ENCODE measurements at regions not wholly inside any gene's neighbourhood (a gene's known extent, or its start where the extent isn't known, plus 50 kb on each side); places are given as distances from the start of the nearest gene placed in this dataset.
"Not testable (repeated sequence)": the region's sequence is repeated elsewhere in the genome, so short reads cannot be mapped to it uniquely, and the experiment has no call there.

DNA sequence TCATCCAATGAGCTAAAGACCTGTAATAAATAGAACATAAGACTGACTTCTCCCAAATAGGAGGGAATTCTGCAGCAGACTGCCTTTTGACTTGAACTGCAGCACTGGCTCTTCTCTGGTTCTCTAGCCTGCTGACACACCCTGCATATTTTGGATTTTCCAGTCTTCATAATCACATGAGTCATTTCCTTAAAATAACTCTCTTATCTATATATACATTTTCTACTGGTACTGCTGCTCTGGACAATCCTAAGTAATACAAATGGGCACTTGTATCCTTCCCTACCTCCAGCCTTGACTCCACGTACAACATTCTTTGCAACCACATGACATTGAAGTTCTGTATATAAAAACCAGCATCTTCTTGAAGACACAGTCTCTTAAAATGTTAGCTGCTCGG, 429.4 kb upstream of the TMPRSS15 start:
- H3K9me3 ChIP-seq (ENCODE audit: control insufficient read depth in 1 of 2, insufficient read depth in 1 of 2, low read depth in 1 of 2, low read length in 2 of 2): peaks cover 10 to 31% of the 10 kb centered on the region in 2 experiments; a peak in 2 of 4 replicates
- RAD21 ChIA-PET (ENCODE audit: low non-redundant PET in 1 of 2, low total read pairs in 2 of 2, uncharacterized antibody in 2 of 2, unreplicated experiment in 2 of 2): no interaction called here
- H3K9ac ChIP-seq (ENCODE audit: low read length): no peak overlapping the region
- H3K4me3 ChIP-seq (replicated peaks in 1 of 2; ENCODE audit: low read depth in 1 of 2, low read length in 2 of 2): no peak overlapping the region
- CTCF ChIA-PET: no interaction called here
- H2AFZ ChIP-seq (ENCODE audit: low read depth, low read length, poor library complexity, severe bottlenecking): no peak overlapping the region
- H3K4me1 ChIP-seq (ENCODE audit: control insufficient read depth in 1 of 2, insufficient read depth in 2 of 2, low read length in 2 of 2): no peaks in the 10 kb centered on the region
- no peak for TF ChIP-seq POLR2AphosphoS5 (IDR thresholded peaks at IDR 0.05; ENCODE audit: low read depth, low read length)
- TF ChIP-seq ZFX (IDR thresholded peaks at IDR 0.05): no peak
- TF ChIP-seq SRF (IDR thresholded peaks at IDR 0.05; ENCODE audit: low read depth): no peak
- TF ChIP-seq, protein P1, sequence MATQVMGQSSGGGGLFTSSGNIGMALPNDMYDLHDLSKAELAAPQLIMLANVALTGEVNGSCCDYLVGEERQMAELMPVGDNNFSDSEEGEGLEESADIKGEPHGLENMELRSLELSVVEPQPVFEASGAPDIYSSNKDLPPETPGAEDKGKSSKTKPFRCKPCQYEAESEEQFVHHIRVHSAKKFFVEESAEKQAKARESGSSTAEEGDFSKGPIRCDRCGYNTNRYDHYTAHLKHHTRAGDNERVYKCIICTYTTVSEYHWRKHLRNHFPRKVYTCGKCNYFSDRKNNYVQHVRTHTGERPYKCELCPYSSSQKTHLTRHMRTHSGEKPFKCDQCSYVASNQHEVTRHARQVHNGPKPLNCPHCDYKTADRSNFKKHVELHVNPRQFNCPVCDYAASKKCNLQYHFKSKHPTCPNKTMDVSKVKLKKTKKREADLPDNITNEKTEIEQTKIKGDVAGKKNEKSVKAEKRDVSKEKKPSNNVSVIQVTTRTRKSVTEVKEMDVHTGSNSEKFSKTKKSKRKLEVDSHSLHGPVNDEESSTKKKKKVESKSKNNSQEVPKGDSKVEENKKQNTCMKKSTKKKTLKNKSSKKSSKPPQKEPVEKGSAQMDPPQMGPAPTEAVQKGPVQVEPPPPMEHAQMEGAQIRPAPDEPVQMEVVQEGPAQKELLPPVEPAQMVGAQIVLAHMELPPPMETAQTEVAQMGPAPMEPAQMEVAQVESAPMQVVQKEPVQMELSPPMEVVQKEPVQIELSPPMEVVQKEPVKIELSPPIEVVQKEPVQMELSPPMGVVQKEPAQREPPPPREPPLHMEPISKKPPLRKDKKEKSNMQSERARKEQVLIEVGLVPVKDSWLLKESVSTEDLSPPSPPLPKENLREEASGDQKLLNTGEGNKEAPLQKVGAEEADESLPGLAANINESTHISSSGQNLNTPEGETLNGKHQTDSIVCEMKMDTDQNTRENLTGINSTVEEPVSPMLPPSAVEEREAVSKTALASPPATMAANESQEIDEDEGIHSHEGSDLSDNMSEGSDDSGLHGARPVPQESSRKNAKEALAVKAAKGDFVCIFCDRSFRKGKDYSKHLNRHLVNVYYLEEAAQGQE (IDR thresholded peaks at IDR 0.05; ENCODE audit: low read depth): no peak
- no peak for TF ChIP-seq EGR1 (IDR thresholded peaks at IDR 0.05; ENCODE audit: low read depth)
- TF ChIP-seq, protein P2, sequence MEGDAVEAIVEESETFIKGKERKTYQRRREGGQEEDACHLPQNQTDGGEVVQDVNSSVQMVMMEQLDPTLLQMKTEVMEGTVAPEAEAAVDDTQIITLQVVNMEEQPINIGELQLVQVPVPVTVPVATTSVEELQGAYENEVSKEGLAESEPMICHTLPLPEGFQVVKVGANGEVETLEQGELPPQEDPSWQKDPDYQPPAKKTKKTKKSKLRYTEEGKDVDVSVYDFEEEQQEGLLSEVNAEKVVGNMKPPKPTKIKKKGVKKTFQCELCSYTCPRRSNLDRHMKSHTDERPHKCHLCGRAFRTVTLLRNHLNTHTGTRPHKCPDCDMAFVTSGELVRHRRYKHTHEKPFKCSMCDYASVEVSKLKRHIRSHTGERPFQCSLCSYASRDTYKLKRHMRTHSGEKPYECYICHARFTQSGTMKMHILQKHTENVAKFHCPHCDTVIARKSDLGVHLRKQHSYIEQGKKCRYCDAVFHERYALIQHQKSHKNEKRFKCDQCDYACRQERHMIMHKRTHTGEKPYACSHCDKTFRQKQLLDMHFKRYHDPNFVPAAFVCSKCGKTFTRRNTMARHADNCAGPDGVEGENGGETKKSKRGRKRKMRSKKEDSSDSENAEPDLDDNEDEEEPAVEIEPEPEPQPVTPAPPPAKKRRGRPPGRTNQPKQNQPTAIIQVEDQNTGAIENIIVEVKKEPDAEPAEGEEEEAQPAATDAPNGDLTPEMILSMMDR (IDR thresholded peaks at IDR 0.05 in 2 of 3, conservative IDR thresholded peaks at IDR 0.05 in 1 of 3; ENCODE audit: borderline replicate concordance in 1 of 3, insufficient read depth in 1 of 3, low read depth in 2 of 3, low read length in 2 of 3): no peak
- TF ChIP-seq SP1 (IDR thresholded peaks at IDR 0.05; ENCODE audit: low read depth): no peak
- no peak for TF ChIP-seq EZH2 (IDR thresholded peaks at IDR 0.05)
- no peak for TF ChIP-seq EZH2phosphoT487 (IDR thresholded peaks at IDR 0.05; ENCODE audit: borderline replicate concordance)
- no peak for TF ChIP-seq POLR2A (IDR thresholded peaks at IDR 0.05; ENCODE audit: borderline replicate concordance, extremely low read depth, insufficient read depth, insufficient read length)
- H3K9me2 ChIP-seq (ENCODE audit: insufficient read depth): no peaks in the 10 kb centered on the region
- H3K27me3 ChIP-seq (ENCODE audit: insufficient read depth, low read length): no peaks in the 10 kb centered on the region
- H3K4me2 ChIP-seq (ENCODE audit: low read length): no peak overlapping the region
- DNase-seq (ENCODE audit: low read depth, low spot score) (no peak), ATAC-seq (no peak)
- H3K36me3 ChIP-seq (ENCODE audit: control insufficient read depth in 1 of 2, insufficient read depth in 2 of 2, low read length in 2 of 2): no peaks in the 10 kb centered on the region
- H3K79me2 ChIP-seq (ENCODE audit: insufficient read depth, low read length): no peaks in the 10 kb centered on the region
- no peak overlapping the region for H3K27ac ChIP-seq (ENCODE audit: low read depth, low read length)
- intact Hi-C loops (cut with micrococcal nuclease): no loop called here
- POLR2A ChIA-PET: no interaction called here
- no TSS peak for BruUV-seq (replicated peaks)
- no peaks in the 10 kb centered on the region for H4K20me1 ChIP-seq (ENCODE audit: insufficient read depth)

DNA sequence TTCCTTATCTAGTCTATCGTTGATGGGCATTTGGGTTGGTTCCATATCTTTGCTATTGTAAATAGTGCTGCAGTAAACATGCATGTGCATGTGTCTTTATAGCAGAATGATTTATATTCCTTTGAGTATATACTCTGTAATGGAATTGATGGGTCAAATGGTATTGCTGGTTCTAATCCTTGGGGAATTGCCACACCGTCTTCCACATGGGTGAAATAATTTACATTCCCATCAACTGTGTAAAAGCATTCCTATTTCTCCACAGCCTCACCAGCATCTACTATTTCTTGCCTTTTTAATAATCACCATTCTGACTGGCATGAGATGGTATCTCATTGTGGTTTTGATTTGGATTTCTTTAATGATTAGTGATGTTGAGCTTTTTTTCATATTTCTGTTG, 430.5 kb upstream of the TMPRSS15 start:
- BruUV-seq (replicated peaks); H3K9ac ChIP-seq (ENCODE audit: low read length); H3K27me3 ChIP-seq (ENCODE audit: insufficient read depth, low read length); H3K9me2 ChIP-seq (ENCODE audit: insufficient read depth); POLR2A ChIA-PET; ATAC-seq; H2AFZ ChIP-seq (ENCODE audit: low read depth, low read length, poor library complexity, severe bottlenecking); CTCF ChIA-PET; intact Hi-C loops (cut with micrococcal nuclease); H3K27ac ChIP-seq (ENCODE audit: low read depth, low read length); H4K20me1 ChIP-seq (ENCODE audit: insufficient read depth); H3K4me1 ChIP-seq (ENCODE audit: control insufficient read depth in 1 of 2, insufficient read depth in 2 of 2, low read length in 2 of 2); H3K36me3 ChIP-seq (ENCODE audit: control insufficient read depth in 1 of 2, insufficient read depth in 2 of 2, low read length in 2 of 2); H3K4me2 ChIP-seq (ENCODE audit: low read length); H3K4me3 ChIP-seq (replicated peaks in 1 of 2; ENCODE audit: low read depth in 1 of 2, low read length in 2 of 2); H3K79me2 ChIP-seq (ENCODE audit: insufficient read depth, low read length); RAD21 ChIA-PET (ENCODE audit: low non-redundant PET in 1 of 2, low total read pairs in 2 of 2, uncharacterized antibody in 2 of 2, unreplicated experiment in 2 of 2); DNase-seq (ENCODE audit: low read depth, low spot score): not testable (repeated sequence)
- H3K9me3 ChIP-seq (ENCODE audit: control insufficient read depth in 1 of 2, insufficient read depth in 1 of 2, low read depth in 1 of 2, low read length in 2 of 2): peaks cover 6 to 36% of the 10 kb centered on the region in 2 experiments; a peak in 2 of 4 replicates

Data from HCT116 (cell line).